ENCODE measurements at regions not wholly inside any gene's neighbourhood (a gene's known extent, or its start where the extent isn't known, plus 50 kb on each side); places are given as distances from the start of the nearest gene placed in this dataset.
A peak's percentile ranks its signal among the peaks of the same experiment; 100 is the strongest.

GRCh38 chr21:41578716-41579115 is 70.8 kb upstream of the TMPRSS2 start:
- Histone ChIP-seq H3K27ac (no peak overlapping the region), H3K27me3 (no peaks in the 10 kb centered on the region), H3K4me3 (no peak overlapping the region), H3K4me1 (no peaks in the 10 kb centered on the region), H3K36me3 (no peaks in the 10 kb centered on the region), H3K9me3 (no peaks in the 10 kb centered on the region)
- intact Hi-C loops (cut with DNase I) = no loop called here
- DNase-seq (ENCODE audit: extremely low spot score in 2 of 2) = peak in 1 of 2 donors; percentile 27
- TF ChIP-seq, protein P1, sequence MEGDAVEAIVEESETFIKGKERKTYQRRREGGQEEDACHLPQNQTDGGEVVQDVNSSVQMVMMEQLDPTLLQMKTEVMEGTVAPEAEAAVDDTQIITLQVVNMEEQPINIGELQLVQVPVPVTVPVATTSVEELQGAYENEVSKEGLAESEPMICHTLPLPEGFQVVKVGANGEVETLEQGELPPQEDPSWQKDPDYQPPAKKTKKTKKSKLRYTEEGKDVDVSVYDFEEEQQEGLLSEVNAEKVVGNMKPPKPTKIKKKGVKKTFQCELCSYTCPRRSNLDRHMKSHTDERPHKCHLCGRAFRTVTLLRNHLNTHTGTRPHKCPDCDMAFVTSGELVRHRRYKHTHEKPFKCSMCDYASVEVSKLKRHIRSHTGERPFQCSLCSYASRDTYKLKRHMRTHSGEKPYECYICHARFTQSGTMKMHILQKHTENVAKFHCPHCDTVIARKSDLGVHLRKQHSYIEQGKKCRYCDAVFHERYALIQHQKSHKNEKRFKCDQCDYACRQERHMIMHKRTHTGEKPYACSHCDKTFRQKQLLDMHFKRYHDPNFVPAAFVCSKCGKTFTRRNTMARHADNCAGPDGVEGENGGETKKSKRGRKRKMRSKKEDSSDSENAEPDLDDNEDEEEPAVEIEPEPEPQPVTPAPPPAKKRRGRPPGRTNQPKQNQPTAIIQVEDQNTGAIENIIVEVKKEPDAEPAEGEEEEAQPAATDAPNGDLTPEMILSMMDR (IDR thresholded peaks at IDR 0.05) = no peak
- no peak for TF ChIP-seq POLR2A (IDR thresholded peaks at IDR 0.05)
- no peak for TF ChIP-seq POLR2AphosphoS5 (IDR thresholded peaks at IDR 0.05; ENCODE audit: insufficient read depth in 1 of 2, low read depth in 1 of 2)

GRCh38 chr21:41578083-41578482 is 70.1 kb upstream of the TMPRSS2 start:
- TF ChIP-seq POLR2AphosphoS5 (IDR thresholded peaks at IDR 0.05; ENCODE audit: insufficient read depth in 1 of 2, low read depth in 1 of 2) (no peak), POLR2A (IDR thresholded peaks at IDR 0.05) (no peak)
- TF ChIP-seq, protein P1 (IDR thresholded peaks at IDR 0.05) = no peak
- no peak overlapping the region for H3K4me3 ChIP-seq
- H3K27me3 ChIP-seq = no peaks in the 10 kb centered on the region
- H3K27ac ChIP-seq = no peak overlapping the region
- intact Hi-C loops (cut with DNase I) = no loop called here
- H3K4me1 ChIP-seq = no peaks in the 10 kb centered on the region
- DNase-seq (ENCODE audit: extremely low spot score in 2 of 2) = no peak
- H3K9me3 ChIP-seq = no peaks in the 10 kb centered on the region
- H3K36me3 ChIP-seq = no peaks in the 10 kb centered on the region

- peak in 1 of 2 donors; percentile 13 for DNase-seq (ENCODE audit: extremely low spot score in 2 of 2)
- H3K36me3 ChIP-seq = no peaks in the 10 kb centered on the region
- H3K4me1 ChIP-seq = no peaks in the 10 kb centered on the region
- intact Hi-C loops (cut with DNase I) = no loop called here
- H3K27me3 ChIP-seq = no peaks in the 10 kb centered on the region
- H3K4me3 ChIP-seq = no peak overlapping the region
- no peaks in the 10 kb centered on the region for H3K9me3 ChIP-seq
- no peak for TF ChIP-seq POLR2AphosphoS5 (IDR thresholded peaks at IDR 0.05; ENCODE audit: insufficient read depth in 1 of 2, low read depth in 1 of 2)
- TF ChIP-seq POLR2A (IDR thresholded peaks at IDR 0.05) = no peak
- TF ChIP-seq, protein P1 (IDR thresholded peaks at IDR 0.05) = no peak
- no peak overlapping the region for H3K27ac ChIP-seq
Observed at GRCh38 chr21:41576013-41576615, 68.2 kb upstream of the TMPRSS2 start.

- Histone ChIP-seq H3K4me1 (no peaks in the 10 kb centered on the region), H3K9me3 (no peaks in the 10 kb centered on the region), H3K36me3 (no peaks in the 10 kb centered on the region), H3K4me3 (no peak overlapping the region), H3K27me3 (no peaks in the 10 kb centered on the region), H3K27ac (no peak overlapping the region)
- intact Hi-C loops (cut with DNase I) = no loop called here
- DNase-seq (ENCODE audit: extremely low spot score in 2 of 2) = no peak
- TF ChIP-seq, protein P1 (IDR thresholded peaks at IDR 0.05) = no peak
- no peak for TF ChIP-seq POLR2AphosphoS5 (IDR thresholded peaks at IDR 0.05; ENCODE audit: insufficient read depth in 1 of 2, low read depth in 1 of 2)
- TF ChIP-seq POLR2A (IDR thresholded peaks at IDR 0.05) = no peak
Observed at GRCh38 chr21:41573902-41574690, 66.1 kb upstream of the TMPRSS2 start.

Data from vagina (tissue), 2 donors.